ENCODE measurements at regions not wholly inside any gene's neighbourhood (a gene's known extent, or its start where the extent isn't known, plus 50 kb on each side); places are given as distances from the start of the nearest gene placed in this dataset.

DNA sequence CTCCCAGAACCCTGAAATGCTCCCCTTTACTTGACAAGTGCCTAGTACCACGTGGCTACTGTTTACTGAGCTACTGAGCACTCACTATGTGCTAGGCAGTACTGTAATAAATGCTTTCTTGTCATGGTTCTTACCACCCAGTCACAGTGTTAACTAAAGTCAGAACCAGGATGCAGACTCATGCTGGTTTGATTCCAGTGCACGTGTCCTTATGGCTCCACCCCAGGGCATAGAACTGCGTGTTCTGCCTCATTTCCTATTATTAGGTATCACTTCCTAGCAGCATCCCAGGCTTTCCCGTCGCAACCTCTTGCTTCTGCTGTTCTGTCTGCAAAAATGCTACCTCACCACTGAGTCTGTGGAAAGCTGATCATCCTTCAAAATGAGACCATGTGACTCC is 71.7 kb upstream of the DOCK1 start:
- FAIRE-seq = no peak
- ChIA-PET POLR2A (interaction anchor here (0.6 kb wide), 1 partner anchor 1329 kb away, joined by 3 read pairs; no protein-coding TSS in a partner anchor), CTCF (no interaction called here)
- no peak overlapping the region for H2AFZ ChIP-seq (ENCODE audit: low read depth, low read length)
- H3K27me3 ChIP-seq (ENCODE audit: control insufficient read depth in 2 of 2, insufficient read depth in 2 of 2, low read length in 2 of 2) = no peaks in the 10 kb centered on the region
- TF ChIP-seq, protein P1, sequence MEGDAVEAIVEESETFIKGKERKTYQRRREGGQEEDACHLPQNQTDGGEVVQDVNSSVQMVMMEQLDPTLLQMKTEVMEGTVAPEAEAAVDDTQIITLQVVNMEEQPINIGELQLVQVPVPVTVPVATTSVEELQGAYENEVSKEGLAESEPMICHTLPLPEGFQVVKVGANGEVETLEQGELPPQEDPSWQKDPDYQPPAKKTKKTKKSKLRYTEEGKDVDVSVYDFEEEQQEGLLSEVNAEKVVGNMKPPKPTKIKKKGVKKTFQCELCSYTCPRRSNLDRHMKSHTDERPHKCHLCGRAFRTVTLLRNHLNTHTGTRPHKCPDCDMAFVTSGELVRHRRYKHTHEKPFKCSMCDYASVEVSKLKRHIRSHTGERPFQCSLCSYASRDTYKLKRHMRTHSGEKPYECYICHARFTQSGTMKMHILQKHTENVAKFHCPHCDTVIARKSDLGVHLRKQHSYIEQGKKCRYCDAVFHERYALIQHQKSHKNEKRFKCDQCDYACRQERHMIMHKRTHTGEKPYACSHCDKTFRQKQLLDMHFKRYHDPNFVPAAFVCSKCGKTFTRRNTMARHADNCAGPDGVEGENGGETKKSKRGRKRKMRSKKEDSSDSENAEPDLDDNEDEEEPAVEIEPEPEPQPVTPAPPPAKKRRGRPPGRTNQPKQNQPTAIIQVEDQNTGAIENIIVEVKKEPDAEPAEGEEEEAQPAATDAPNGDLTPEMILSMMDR (IDR thresholded peaks at IDR 0.05; ENCODE audit: extremely low read depth in 1 of 2, insufficient read depth in 1 of 2, low read depth in 1 of 2, low read length in 2 of 2) = no peak
- TF ChIP-seq JUN (IDR thresholded peaks at IDR 0.05; ENCODE audit: borderline replicate concordance, insufficient read depth, insufficient read length, low read depth) (no peak), GATA2 (IDR thresholded peaks at IDR 0.05; ENCODE audit: insufficient read depth, insufficient read length, low read depth, low read length) (no peak), POLR2AphosphoS5 (IDR thresholded peaks at IDR 0.05; ENCODE audit: insufficient read depth, low read depth, low read length) (no peak), POLR2A (IDR thresholded peaks at IDR 0.05; ENCODE audit: low read depth, low read length) (no peak), EZH2 (IDR thresholded peaks at IDR 0.05; ENCODE audit: borderline replicate concordance, low read depth, low read length, severe bottlenecking) (no peak), MYC (IDR thresholded peaks at IDR 0.05; ENCODE audit: low read depth, low read length) (no peak), FOS (IDR thresholded peaks at IDR 0.05; ENCODE audit: borderline replicate concordance, insufficient read depth, low read length) (no peak)
- TF ChIP-seq, protein P2, sequence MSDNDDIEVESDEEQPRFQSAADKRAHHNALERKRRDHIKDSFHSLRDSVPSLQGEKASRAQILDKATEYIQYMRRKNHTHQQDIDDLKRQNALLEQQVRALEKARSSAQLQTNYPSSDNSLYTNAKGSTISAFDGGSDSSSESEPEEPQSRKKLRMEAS (IDR thresholded peaks at IDR 0.05; ENCODE audit: insufficient read depth, insufficient read length) = no peak
- intact Hi-C loops (cut with micrococcal nuclease) = no loop called here
- H3K9me3 ChIP-seq (replicated peaks; ENCODE audit: control insufficient read depth, insufficient read depth, low read length) = no peaks in the 10 kb centered on the region
- H3K9ac ChIP-seq (replicated peaks; ENCODE audit: extremely low read depth, insufficient read depth, low read length) = no peak overlapping the region
- dilution Hi-C loops (cut with MboI; ENCODE audit: extremely low pct_ligation_motif_present, low sequenced_read_pairs) = no loop called here
- DNase-seq (ENCODE audit: low read depth, low spot score) = no peak
- no peaks in the 10 kb centered on the region for H3K4me1 ChIP-seq (ENCODE audit: control insufficient read depth, extremely low read depth, insufficient read depth, low read length)
- H3K79me2 ChIP-seq (ENCODE audit: control insufficient read depth, insufficient read depth, low read length) = no peaks in the 10 kb centered on the region
- H4K20me1 ChIP-seq (replicated peaks; ENCODE audit: control insufficient read depth, extremely low read depth, insufficient read depth, low read length) = no peaks in the 10 kb centered on the region
- no peak overlapping the region for H3K4me3 ChIP-seq (replicated peaks in 1 of 3; ENCODE audit: insufficient read depth in 1 of 3, low read depth in 1 of 3, low read length in 3 of 3)
- no peaks in the 10 kb centered on the region for H3K9me1 ChIP-seq (replicated peaks; ENCODE audit: control insufficient read depth, extremely low read depth, insufficient read depth, low read length)
- no peaks in the 10 kb centered on the region for H3K36me3 ChIP-seq (ENCODE audit: control insufficient read depth in 2 of 2, extremely low read depth in 1 of 2, insufficient read depth in 2 of 2, low read length in 2 of 2)
- H3K4me2 ChIP-seq (ENCODE audit: insufficient read depth, low read length) = no peak overlapping the region
- no peak overlapping the region for H3K27ac ChIP-seq (ENCODE audit: insufficient read depth, low read depth, low read length)
- BruUV-seq (replicated peaks) = no TSS peak

Data from endothelial cell of umbilical vein (primary cell).